ENCODE measurements at regions not wholly inside any gene's neighbourhood (a gene's known extent, or its start where the extent isn't known, plus 50 kb on each side); places are given as distances from the start of the nearest gene placed in this dataset.

- TF ChIP-seq POLR2A (IDR thresholded peaks at IDR 0.05; ENCODE audit: borderline replicate concordance, extremely low read depth, insufficient read depth, insufficient read length): no peak
Measured at GRCh38 chr9:1269533-1270315, 219.6 kb downstream of the DMRT2 start (continued).

- no peaks in the 10 kb centered on the region for H3K9me2 ChIP-seq (ENCODE audit: insufficient read depth)
- H3K27ac ChIP-seq (ENCODE audit: low read depth, low read length): no peak overlapping the region
- H2AFZ ChIP-seq (ENCODE audit: low read depth, low read length, poor library complexity, severe bottlenecking): no peak overlapping the region
- BruUV-seq (replicated peaks): no TSS peak
- H3K4me1 ChIP-seq (ENCODE audit: control insufficient read depth in 1 of 2, insufficient read depth in 2 of 2, low read length in 2 of 2): no peaks in the 10 kb centered on the region
- H3K4me2 ChIP-seq (ENCODE audit: low read length): no peak overlapping the region
- intact Hi-C loops (cut with micrococcal nuclease): no loop called here
- H3K9ac ChIP-seq (ENCODE audit: low read length): no peak overlapping the region
- TF ChIP-seq YY1 (IDR thresholded peaks at IDR 0.05; ENCODE audit: extremely low read depth, insufficient replicate concordance, low read depth, low read length) (no peak), POLR2AphosphoS5 (IDR thresholded peaks at IDR 0.05; ENCODE audit: low read depth, low read length) (no peak), TCF7L2 (IDR thresholded peaks at IDR 0.05; ENCODE audit: borderline replicate concordance, extremely low read depth, insufficient read depth, insufficient read length) (no peak), ZFX (IDR thresholded peaks at IDR 0.05) (no peak), ZNF274 (IDR thresholded peaks at IDR 0.05; ENCODE audit: low read depth, low read length) (no peak), EZH2 (IDR thresholded peaks at IDR 0.05) (no peak), CEBPB (IDR thresholded peaks at IDR 0.05; ENCODE audit: low read depth) (no peak)
- ATAC-seq (no peak), DNase-seq (ENCODE audit: low read depth, low spot score) (no peak)
- H3K79me2 ChIP-seq (ENCODE audit: insufficient read depth, low read length): no peaks in the 10 kb centered on the region
- ChIA-PET POLR2A (no interaction called here), CTCF (no interaction called here), RAD21 (ENCODE audit: low non-redundant PET in 1 of 2, low total read pairs in 2 of 2, uncharacterized antibody in 2 of 2, unreplicated experiment in 2 of 2) (no interaction called here)
- no peaks in the 10 kb centered on the region for H3K36me3 ChIP-seq (ENCODE audit: control insufficient read depth in 1 of 2, insufficient read depth in 2 of 2, low read length in 2 of 2)
- H3K4me3 ChIP-seq (replicated peaks in 1 of 2; ENCODE audit: low read depth in 1 of 2, low read length in 2 of 2): no peak overlapping the region
- peaks cover 8 to 17% of the 10 kb centered on the region in 2 experiments; a peak in 2 of 4 replicates for H3K9me3 ChIP-seq (ENCODE audit: control insufficient read depth in 1 of 2, insufficient read depth in 1 of 2, low read depth in 1 of 2, low read length in 2 of 2)
- H4K20me1 ChIP-seq (ENCODE audit: insufficient read depth): no peaks in the 10 kb centered on the region
- H3K27me3 ChIP-seq (ENCODE audit: insufficient read depth, low read length): no peaks in the 10 kb centered on the region
Measured at GRCh38 chr9:1271367-1271766, 221.2 kb downstream of the DMRT2 start.

- Histone ChIP-seq H3K9ac (ENCODE audit: low read length) (no peak overlapping the region), H3K27ac (ENCODE audit: low read depth, low read length) (no peak overlapping the region), H3K4me2 (ENCODE audit: low read length) (no peak overlapping the region), H4K20me1 (ENCODE audit: insufficient read depth) (no peaks in the 10 kb centered on the region), H3K27me3 (ENCODE audit: insufficient read depth, low read length) (no peaks in the 10 kb centered on the region), H3K9me2 (ENCODE audit: insufficient read depth) (no peaks in the 10 kb centered on the region), H3K9me3 (ENCODE audit: control insufficient read depth in 1 of 2, insufficient read depth in 1 of 2, low read depth in 1 of 2, low read length in 2 of 2) (peaks cover 4 to 17% of the 10 kb centered on the region in 2 experiments; a peak in 2 of 4 replicates), H3K79me2 (ENCODE audit: insufficient read depth, low read length) (no peaks in the 10 kb centered on the region), H3K4me3 (replicated peaks in 1 of 2; ENCODE audit: low read depth in 1 of 2, low read length in 2 of 2) (no peak overlapping the region), H3K4me1 (ENCODE audit: control insufficient read depth in 1 of 2, insufficient read depth in 2 of 2, low read length in 2 of 2) (no peaks in the 10 kb centered on the region), H2AFZ (ENCODE audit: low read depth, low read length, poor library complexity, severe bottlenecking) (no peak overlapping the region), H3K36me3 (ENCODE audit: control insufficient read depth in 1 of 2, insufficient read depth in 2 of 2, low read length in 2 of 2) (no peaks in the 10 kb centered on the region)
- ChIA-PET POLR2A (no interaction called here), CTCF (no interaction called here), RAD21 (ENCODE audit: low non-redundant PET in 1 of 2, low total read pairs in 2 of 2, uncharacterized antibody in 2 of 2, unreplicated experiment in 2 of 2) (no interaction called here)
- DNase-seq (ENCODE audit: low read depth, low spot score) (no peak), ATAC-seq (no peak)
- no peak for TF ChIP-seq TCF7L2 (IDR thresholded peaks at IDR 0.05; ENCODE audit: borderline replicate concordance, extremely low read depth, insufficient read depth, insufficient read length)
- no peak for TF ChIP-seq ELF1 (IDR thresholded peaks at IDR 0.05; ENCODE audit: borderline replicate concordance, low read depth)
- TF ChIP-seq ZFX (IDR thresholded peaks at IDR 0.05): no peak
- no peak for TF ChIP-seq JUND (IDR thresholded peaks at IDR 0.05)
- BruUV-seq (replicated peaks): no TSS peak
- intact Hi-C loops (cut with micrococcal nuclease): no loop called here
Measured at GRCh38 chr9:1271786-1272185, 221.6 kb downstream of the DMRT2 start.

All from HCT116 (cell line).